Islet of Langerhans (tissue), 1 donor: ENCODE measurements at regions not wholly inside any gene's neighbourhood (a gene's known extent, or its start where the extent isn't known, plus 50 kb on each side); places are given as distances from the start of the nearest gene placed in this dataset.
"Not testable (repeated sequence)": the region's sequence is repeated elsewhere in the genome, so short reads cannot be mapped to it uniquely, and the experiment has no call there.

Experiments
- FAIRE-seq: peaks from one replicate; lab custom pipeline; 2011; peaks lifted over from hg19 to GRCh38; lab: Jason Lieb, UNC

DNA sequence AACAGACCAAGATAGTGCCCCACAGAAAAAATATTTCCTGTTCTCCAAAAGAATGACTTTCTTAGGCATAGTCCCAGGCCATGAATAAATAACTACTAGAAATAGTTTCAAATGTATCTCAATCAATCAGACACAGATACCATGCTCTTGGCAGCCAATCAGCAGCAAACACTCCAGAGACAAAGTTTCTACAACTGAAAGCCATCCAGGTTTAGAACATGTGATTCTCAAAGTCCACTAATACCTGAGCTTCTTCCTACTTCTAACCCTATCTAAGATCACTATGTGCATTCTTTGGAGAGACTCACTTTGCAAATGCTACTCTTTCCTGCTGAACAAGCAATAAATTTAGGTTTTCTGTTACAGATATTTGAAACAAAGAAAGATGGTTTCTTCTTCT lies 425.8 kb upstream of the GRIN3A start:
- no peak for FAIRE-seq

DNA sequence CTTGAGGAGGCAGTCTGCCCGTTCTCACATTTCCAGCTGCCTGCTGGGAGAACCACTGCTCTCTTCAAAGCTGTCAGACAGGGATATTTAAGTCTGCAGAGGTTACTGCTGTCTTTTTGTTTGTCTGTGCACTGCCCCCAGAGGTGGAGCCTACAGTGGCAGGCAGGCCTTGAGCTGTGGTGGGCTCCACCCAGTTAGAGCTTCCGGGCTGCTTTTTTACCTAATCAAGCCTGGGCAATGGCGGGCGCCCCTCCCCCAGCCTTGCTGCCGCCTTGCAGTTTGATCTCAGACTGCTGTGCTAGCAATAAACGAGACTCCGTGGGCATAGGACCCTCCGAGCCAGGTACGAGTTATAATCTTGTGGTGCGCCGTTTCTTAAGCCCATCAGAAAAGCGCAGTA lies 414.6 kb upstream of the GRIN3A start:
- not testable (repeated sequence) for FAIRE-seq

DNA sequence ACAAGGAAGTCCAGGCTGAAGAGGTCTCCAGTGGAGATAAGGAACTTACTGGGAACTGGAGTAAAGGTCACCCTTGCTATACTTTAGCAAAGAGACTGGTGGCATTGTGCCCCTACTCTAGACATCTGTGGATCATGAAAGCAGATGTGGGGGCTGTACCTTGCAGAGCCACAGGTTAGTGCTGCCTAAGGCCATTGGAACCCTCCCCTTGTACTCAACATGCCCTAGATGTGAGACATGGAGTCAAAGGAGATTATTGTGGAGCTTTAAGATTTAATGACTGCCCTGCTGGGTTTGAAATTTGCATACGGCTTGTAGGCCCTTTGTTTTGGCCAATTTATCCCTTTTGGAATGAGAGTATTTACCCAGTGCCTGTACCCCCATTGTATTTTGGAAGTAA lies 397.3 kb upstream of the GRIN3A start:
- no peak for FAIRE-seq

DNA sequence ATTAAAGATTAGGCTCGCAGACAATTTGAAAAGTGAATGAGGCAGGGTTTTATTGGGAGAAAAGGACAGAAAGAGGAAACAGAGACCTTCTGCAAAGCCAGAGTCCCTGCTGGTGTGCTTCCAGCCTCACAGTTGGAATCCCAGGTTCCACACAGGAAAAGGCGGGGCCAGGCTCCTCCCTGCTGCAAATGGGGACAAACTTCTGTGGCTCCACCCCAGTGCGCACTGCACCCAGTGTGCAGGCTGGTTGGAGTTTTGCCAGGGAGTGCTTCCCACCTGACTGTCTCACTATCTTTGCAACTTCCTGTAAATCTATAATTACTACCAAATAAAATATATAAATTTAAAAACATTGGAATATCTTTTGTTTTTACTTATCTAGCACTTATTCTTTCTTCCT lies 386.0 kb upstream of the GRIN3A start:
- FAIRE-seq = no peak

DNA sequence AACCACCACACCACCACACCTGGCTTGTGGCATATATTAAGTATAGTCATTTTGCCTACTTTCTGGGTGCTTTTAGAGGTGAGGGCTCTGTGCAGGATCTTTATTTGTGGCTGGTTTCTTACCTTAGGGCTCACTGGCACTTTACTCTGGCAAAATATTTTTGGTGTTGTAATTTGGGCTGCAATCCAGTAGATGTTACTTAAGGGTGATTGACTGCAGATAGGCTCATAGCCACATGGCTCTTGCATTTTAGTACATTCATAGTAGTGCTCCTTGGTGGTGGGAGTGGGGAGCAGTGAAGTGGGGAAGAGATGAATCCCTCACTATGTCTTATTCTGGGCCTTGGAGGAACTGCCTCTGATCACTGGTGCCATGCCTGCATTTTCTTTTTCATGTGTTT lies 376.1 kb upstream of the GRIN3A start:
- FAIRE-seq = no peak

DNA sequence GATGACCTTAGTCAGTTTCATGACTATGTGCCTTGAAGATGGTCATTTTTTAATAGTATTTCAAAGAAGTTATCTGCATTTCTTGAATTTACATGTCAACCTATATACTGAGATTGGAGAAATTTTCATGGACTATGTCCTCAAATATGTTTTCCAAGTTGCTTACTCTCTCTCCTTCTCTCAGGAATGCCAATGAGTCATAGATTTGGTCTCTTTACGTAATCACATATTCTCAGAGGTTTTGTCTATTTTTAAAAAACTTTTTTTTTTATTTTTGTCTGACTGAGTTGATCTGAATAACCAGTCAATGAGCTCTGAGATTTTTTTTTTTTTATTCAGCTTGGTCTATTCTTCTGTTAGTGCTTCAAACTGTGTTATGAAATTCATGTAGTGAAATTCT lies 374.7 kb upstream of the GRIN3A start:
- FAIRE-seq = no peak

DNA sequence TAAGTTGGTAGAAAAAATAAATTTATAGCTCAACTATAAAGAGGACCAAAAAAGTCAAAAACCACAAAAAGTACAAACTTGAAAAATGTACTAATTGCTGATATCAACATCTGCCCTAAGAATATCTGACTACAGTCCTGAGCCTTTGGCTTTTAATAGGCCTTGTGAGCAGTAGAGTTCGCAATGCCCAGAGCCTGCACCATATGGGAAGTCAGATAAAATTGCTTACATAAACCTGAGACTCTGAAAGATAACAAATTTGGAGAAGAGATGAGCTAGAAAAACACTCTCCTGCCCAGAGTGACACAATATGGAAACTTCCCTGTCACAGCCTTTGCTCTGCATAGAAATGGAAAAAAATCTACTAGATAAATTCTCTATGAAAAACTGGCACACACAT lies 368.0 kb upstream of the GRIN3A start:
- FAIRE-seq = no peak

DNA sequence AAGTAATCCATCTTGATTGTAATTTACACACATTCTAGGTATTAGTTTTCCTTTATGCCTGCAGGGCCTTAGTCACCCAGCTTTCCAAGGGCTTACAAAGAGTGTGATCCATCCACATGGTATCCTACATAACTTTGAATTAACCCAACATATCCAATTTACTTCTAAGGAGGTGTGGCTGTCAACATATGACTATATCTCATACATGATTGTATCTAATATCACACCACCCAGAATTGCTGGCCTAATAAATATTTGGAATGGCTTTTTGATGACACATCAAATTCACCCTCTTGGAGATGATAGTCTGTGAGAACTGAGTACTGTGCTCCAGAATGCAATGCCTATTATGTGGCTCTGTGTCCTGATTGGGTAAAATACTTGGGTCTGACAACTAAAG lies 363.3 kb upstream of the GRIN3A start:
- no peak for FAIRE-seq

DNA sequence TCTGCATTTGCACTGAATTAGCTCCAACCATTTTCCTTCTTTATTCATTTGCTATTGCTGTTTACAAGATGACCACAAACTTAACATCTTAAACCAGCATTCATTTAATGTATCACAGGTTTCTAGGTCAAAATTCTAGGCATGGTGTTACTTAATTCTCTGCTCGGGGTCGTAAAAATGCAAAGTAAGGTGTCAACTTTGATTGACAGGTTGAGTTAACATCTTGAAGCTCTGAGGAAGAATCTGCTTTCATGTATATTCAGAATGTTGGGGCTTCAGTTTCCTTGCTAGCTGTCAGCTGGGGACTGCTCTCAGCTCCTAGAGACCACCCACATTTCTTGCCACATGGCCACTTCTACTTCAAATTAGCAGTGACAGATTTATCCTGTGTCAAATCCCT lies 348.7 kb upstream of the GRIN3A start:
- FAIRE-seq = no peak

DNA sequence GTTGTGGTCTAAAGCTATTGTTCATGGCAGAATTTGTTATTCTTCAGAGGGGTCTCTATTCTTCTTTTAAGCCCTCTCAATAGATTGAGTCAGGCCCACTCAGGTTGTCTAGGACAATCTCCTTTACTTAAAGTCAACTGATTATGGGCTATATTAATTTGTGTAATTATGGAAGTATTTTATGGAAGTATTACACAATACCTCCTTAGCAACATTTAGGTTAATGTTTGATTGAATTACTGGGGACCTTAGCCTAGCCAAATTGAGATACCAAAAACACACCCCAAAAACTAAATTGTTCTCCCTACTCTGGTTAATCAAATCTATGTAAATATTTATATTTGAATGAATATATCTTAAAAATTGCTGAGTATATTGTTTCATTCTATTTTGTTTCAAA lies 347.1 kb upstream of the GRIN3A start:
- no peak for FAIRE-seq

DNA sequence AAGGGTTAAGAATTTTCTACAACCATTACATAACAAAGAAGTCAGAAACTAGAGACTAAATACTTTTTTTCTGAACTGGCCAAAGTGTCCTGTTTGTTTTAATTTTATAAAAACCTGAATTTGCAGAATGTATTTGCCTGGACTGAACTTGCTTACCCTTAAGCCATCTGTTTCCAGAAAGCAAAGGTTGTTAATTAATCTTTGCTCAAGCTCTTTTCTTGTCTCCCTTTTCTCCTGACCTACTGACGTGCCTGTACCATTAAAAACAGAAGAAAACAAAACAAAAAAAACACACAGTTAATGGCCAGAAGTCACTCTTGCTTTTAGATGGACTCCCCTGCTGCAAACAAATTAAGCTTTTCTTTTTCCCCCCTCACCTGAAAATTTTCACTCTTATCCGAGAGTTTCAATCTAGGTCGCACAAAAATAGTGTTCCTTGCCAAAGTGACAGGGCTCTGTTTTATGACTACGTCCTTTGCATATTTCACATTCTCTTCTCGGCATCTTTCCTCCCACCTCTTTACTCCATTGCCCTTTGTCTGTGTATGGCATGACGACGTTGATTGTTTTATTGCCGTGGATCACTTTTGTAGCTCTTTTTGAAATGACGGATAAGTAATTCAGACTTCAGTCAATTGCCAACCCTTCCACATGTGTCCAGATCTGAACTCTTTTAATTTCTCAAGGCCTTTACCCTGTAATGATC lies 333.8 kb upstream of the GRIN3A start:
- FAIRE-seq = peak; percentile 97

DNA sequence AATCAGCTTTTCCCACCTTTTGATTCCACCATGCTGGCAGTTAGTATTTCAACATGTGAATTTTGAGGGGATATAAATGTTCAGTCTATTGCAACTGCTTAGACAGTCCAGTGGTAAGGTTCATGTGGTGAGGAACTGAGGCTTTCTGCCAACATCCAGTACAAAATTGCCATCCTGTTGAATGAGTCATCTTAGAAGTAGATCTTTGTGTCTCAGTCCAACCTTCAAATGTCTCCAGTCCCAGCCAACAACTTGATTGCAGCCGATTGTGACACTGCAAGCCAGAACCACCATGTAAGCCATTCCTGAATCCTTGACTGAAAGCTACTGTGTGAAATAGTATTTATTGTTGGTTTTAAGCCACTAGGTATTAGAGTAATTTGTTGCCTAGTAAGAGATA lies 331.5 kb upstream of the GRIN3A start:
- peak; percentile 41 for FAIRE-seq

DNA sequence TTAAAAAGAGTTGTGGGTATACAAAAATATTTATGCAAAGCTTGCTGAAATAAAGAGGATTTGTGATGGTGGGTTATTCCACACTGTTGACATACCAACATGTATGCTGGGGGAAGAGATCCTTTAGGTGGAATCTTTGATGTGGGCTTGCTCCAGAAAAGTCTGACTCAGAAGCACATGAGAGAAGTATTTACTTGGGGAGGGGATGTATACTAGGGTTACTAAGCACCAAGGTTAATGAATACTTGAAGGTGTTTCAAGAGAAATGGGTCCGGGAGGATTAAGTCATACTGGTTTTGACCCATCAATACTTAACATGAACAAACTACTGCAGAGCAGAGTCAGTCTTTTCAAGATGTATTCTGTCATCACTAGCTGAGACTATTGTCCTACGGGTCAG lies 316.4 kb upstream of the GRIN3A start:
- no peak for FAIRE-seq

DNA sequence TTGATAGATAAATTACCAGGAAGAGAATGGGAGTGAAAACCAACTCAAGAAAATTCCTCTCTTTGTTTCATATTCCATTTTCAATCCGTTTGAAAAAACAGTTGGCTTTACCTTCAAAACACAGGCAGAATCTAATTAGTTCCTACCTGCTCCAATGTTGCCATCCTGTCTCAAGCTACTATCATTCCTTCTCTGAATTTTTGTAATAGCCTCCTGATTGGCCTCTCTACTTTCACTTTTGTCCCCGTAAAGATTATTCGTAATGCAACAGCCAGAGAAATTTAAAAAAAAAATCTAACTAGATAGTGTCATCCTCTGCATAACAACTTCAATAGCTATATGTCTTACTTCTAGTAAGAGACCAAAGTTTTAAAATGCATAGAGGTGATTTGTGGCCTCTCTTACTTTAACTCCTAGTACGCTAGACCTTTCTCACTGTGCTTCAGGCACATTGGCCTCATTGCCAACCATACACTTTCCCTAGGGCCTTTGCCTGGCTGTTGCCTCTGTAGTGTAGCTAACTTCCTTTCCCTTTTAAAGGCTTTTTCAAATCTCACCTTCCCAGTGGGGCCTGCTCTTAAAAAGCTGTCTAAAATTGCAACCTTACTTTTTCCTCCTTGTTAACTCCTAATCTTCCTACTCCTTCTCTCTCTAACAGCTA lies 311.3 kb upstream of the GRIN3A start:
- FAIRE-seq = no peak

DNA sequence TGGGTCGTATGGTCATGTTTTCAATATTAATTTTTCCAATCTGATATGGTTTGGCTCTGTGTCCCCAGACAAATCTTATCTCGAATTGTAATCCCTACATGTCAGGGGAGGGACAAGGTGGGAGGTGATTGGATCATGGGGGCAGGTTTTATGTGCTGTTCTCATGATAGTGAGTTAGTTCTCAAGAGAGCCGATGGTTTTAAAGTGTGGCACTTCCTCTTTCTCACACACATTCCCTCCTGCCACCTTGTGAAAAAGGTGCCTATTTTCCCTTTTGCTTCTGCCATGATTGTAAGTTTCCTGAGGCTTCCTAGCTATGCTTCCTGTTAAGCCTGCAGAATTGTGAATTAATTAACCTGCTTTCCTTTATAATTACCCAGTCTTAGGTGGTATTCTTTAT lies 309.1 kb upstream of the GRIN3A start:
- no peak for FAIRE-seq

DNA sequence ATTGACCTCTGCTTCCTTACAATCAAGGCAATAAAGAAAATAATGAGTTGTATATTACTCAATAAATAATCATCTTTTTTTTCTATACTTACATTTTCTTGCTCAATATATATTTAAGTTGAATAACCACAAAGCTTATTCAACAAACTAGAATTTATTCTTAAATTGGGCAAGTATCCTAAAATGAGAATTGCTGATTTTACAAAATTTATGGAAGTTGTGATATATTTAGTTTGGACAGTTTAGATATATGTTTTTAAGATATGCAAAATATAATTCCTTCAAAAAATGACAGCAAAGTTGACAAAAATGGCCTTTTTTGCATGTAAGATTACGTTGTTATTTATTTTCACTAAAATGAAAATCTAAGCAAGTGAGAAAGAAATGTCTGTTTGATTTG lies 305.7 kb upstream of the GRIN3A start:
- FAIRE-seq = no peak

DNA sequence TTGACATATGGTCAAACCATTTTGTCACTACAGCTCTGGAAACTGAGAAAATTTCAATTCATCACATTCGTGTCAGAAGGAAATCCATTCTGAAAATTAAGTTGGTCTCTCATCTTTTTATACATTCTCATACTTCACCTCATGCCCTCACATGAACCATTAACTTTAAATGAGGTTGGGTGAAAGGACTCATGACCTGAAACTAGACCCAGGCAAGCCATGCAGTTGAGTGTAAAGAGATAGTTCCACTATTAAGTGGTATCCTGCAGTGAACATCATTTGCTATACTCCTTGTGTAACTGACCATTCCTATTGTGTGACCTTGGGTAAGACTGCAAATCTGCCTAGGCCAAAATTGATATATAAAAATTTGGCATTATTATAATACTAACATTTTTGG lies 299.6 kb upstream of the GRIN3A start:
- no peak for FAIRE-seq

DNA sequence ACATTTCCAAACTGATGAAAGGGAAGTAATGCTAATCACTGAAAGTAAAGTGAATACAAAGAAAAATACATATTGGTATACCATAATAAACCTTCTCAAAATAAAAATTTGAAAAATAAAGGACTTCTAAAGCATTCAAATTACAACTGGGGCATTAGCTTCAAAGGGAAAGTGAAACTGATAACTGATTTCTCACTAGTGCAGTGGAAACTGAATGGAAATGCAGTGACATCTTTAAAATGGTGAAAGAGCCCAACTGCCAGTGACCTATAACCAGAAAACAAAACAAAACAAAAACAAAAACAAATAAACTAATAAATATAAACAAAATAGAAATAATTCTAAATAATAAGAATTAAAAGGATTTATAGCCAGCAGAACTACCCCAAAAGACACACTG lies 297.5 kb upstream of the GRIN3A start:
- peak; percentile 45 for FAIRE-seq

DNA sequence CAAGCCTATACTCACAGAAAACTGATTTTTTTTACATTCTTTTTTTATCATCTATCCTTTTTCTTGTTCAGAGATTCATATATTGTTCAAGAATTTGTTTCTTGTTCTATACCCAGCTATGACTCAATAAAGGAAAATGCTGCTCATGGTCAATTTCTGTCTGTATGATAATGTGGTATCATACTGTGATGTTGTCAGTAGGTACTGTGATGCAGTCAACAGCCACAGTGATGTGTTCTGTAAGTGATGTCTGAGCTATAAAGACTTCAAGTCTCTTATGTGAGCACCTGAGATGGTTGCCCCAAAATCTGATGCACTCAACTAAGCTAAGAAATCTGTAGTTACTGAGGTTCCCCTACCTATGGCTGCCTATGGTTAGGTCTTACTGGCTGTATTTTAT lies 294.2 kb upstream of the GRIN3A start:
- no peak for FAIRE-seq

DNA sequence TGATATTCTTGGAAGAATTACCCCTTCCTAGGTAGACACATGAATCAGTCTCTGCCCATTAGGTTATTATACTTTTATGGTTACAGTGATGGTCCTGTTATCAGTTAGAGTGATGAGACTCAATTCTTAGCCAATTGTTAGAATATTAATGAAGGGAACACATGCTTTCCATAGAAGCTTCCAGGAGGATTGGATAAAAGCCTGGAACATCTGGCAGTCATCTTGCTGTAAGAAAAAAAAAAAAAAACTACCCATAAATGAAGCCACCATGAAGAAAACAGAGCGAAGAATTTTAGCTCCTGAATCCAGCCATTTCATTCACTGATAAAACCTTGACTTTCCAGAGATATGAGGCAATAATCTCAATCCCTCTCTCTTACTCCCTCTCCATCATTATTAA lies 262.5 kb upstream of the GRIN3A start:
- no peak for FAIRE-seq

DNA sequence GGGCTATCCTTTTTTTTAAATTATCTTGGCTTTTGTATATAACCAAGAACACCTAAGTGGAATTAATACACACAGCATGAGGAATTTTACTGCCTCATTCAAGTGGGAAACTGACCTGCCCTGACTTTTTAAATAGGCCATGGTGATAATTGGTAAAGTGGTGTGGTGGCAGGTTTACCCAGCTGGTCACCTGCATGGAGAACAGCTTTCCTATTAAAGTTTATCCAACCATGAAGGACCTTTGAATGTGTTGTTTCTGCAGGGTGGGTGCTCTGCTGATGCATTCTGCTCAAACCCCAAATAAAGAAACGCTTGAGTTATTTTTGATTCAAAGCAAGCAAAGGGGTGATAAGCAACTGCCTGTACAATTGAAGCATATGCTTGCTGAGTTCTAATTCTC lies 261.0 kb upstream of the GRIN3A start:
- FAIRE-seq = peak; percentile 84

DNA sequence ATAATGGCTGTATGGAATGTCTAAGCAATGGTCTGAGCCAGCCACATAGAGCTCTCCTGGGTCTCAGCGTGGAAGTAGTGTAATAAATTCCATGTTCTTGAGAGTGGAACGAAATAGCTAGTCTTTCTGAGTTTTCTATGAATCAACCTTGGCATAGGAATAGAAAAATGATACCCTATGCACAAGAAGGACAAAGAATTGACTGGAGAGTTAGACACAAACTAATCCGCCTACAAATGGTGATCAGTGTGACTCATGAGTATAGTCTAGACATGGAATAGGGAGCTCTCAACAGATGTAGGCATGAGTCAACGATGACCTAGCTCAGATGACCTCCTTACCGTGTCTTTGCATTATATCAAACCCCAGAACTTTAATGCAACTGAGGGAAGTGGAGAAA lies 256.8 kb upstream of the GRIN3A start:
- FAIRE-seq = no peak

DNA sequence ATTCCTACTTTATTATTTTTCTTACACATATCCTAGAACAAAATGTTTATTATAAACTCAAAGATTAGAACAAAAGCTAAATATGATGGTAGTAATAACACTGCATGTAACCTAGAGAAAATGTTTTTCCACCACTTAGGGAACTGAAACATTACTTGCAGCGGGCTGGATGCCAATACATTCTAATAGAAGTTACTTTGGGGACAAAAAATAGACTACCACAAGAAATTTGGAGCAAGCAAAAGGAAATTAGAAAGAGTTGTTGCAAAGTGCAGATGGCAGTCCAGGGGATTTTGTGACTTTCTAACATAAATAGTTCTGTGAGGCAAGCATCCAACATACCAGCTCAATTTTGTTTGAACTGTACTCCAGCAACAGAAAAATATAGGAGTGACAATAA lies 255.3 kb upstream of the GRIN3A start:
- FAIRE-seq = no peak

DNA sequence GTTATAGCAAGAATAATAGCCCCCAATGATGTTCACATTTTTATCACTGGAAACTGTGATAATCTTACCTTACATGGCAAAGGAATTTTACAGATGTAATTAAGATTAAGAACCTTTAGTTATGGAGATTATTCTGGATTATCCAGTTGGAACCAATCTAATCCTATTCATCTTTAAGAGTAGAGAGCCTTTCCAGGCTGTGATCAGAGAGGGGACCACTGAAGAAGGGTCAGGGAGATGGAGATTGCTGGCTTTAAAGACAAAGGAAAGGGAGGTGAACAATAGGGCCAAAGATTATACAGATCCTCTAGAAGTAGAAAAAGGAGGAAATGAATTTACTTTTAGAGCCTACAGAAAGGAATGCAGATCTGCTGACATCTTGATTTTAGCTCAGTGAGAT lies 253.5 kb upstream of the GRIN3A start:
- FAIRE-seq = no peak
